Thymus (tissue), 11 donors: ENCODE measurements at regions not wholly inside any gene's neighbourhood (a gene's known extent, or its start where the extent isn't known, plus 50 kb on each side); places are given as distances from the start of the nearest gene placed in this dataset.

Experiments
- DNase-seq, 9 donors: peaks; one replicate each; pipeline ENCODE4 v3.0.0-alpha.2; 2013; ENCODE audit warnings: low spot score in 9 of 9, low read depth in 6 of 9, missing footprints in 1 of 9
- H3K27ac ChIP-seq, 2 donors: one replicate each; pipeline ENCODE4 v1.5.1; 2013; ENCODE audit warnings: control low read depth in 1 of 2, low read depth in 1 of 2, low read length in 1 of 2, mild to moderate bottlenecking in 1 of 2, moderate library complexity in 1 of 2
- H3K27me3 ChIP-seq, 2 donors: one replicate each; pipeline ENCODE4 v1.5.1; 2013; ENCODE audit warnings: low read length in 1 of 2; ENCODE audit not compliant: control insufficient read depth in 2 of 2, insufficient read depth in 1 of 2
- H3K36me3 ChIP-seq, 2 donors: one replicate each; pipeline ENCODE4 v1.5.1; 2013; ENCODE audit warnings: low read length in 1 of 2, mild to moderate bottlenecking in 1 of 2, moderate library complexity in 1 of 2; ENCODE audit not compliant: control insufficient read depth in 2 of 2, insufficient read depth in 2 of 2
- H3K4me1 ChIP-seq, 2 donors: one replicate each; pipeline ENCODE4 v1.5.1; 2013; ENCODE audit warnings: low read length in 2 of 2; ENCODE audit not compliant: control insufficient read depth in 2 of 2, insufficient read depth in 2 of 2
- H3K4me3 ChIP-seq, 2 donors: one replicate each; pipeline ENCODE4 v1.5.1; 2013; ENCODE audit warnings: low read length in 2 of 2, control low read depth in 1 of 2, mild to moderate bottlenecking in 1 of 2
- H3K9me3 ChIP-seq, 2 donors: one replicate each; pipeline ENCODE4 v1.5.1; 2013; ENCODE audit warnings: low read length in 1 of 2, mild to moderate bottlenecking in 1 of 2; ENCODE audit not compliant: control insufficient read depth in 2 of 2, insufficient read depth in 1 of 2
- WGBS: extraction: QIAGEN DNeasy Blood & Tissue Kit; methylation state at CpG from one replicate; pipeline ENCODE4 v1.1.7; 2013; 5-methylcytosine and 5-hydroxymethylcytosine counted together
- donor health status: healthy.

DNA sequence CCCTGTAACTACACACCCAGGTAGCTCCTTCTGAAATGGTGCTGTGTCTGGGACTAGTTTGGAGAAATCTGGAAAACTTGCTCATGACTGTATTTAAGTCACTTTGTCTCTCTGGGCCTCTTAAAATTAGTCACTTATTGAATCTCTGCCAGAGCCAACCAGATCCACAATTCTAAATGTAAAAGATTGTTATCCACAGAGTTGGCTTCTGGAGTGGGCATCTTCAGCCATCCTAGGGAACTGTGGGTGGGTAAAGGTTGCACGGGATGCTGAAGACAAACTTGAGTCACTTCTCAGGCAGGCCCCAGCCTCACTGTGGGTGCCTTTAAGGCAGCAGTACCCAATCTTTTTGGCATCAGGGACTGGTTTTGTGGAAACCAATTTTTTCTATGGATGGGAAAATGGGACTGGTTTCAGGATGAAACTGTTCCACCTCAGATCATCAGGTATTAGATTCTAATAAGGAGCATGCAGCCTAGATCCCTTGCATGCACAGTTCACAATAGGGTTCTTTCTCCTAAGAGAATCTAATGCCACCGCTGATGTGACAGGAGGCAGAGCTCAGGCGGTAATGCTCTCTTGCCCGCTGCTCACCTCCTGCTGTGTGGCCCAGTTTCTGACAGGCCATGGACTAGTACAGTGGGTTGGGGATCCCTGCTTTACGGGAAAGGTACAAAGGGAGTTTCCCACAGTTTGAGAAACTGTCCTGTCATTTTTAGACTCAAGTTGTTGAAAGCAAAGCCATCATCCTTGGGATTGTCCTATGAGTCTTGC lies 98.3 kb upstream of the SPRED2 start:
- Histone ChIP-seq H3K9me3 (no peaks in the 10 kb centered on the region), H3K4me1 (no peaks in the 10 kb centered on the region), H3K27me3 (no peaks in the 10 kb centered on the region), H3K4me3 (no peak overlapping the region), H3K36me3 (no peaks in the 10 kb centered on the region), H3K27ac (no peak overlapping the region)
- DNase-seq, result no peak
- WGBS, result 98% methylated on average over 5 of the region's 5 CpGs

DNA sequence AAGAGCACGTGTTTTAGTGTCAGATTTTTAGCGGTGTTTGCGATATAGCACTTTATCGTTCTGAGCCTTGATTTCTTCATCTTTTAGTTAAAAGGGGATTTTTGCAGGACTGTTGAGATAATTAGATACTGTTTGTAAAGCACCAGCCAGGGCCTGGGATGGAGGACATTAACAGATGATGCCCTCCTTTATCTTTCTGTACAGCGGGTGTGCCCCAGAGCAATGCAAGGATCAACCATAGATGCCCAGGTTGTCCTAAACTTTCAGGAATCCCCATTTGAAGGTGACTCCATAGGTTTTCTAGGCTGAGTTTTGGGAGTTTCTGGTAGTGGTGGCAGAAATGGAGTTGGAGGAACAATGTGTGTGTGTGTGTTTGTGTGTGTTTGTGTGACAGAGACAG lies 97.0 kb upstream of the SPRED2 start:
- Histone ChIP-seq H3K27me3 (no peaks in the 10 kb centered on the region), H3K27ac (no peak overlapping the region), H3K36me3 (no peaks in the 10 kb centered on the region), H3K4me1 (no peaks in the 10 kb centered on the region), H3K9me3 (no peaks in the 10 kb centered on the region), H3K4me3 (no peak overlapping the region)
- DNase-seq, result no peak
- 98% methylated on average over 5 of the region's 5 CpGs for WGBS

DNA sequence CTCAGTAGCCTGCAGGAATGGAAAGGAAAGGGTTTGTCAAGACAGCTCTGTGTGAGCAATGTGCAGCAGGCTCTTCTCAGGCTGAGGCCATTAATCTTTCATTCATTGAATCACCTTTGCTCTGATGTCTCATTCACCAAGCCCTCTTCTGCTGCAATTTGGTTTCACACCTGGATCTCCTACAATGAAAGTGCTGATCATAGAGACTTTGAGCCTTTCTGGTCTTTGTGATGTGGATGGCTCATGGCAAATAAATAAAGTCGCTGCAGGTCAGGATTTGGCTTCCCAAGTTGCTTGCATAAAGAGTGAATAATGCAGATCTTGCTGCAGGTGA lies 95.8 kb upstream of the SPRED2 start:
- Histone ChIP-seq H3K36me3 (no peaks in the 10 kb centered on the region), H3K27me3 (no peaks in the 10 kb centered on the region), H3K9me3 (no peaks in the 10 kb centered on the region), H3K27ac (no peak overlapping the region), H3K4me1 (no peaks in the 10 kb centered on the region), H3K4me3 (no peak overlapping the region)
- WGBS, result 97% methylated on average over 1 of the region's 1 CpG
- DNase-seq, result no peak

DNA sequence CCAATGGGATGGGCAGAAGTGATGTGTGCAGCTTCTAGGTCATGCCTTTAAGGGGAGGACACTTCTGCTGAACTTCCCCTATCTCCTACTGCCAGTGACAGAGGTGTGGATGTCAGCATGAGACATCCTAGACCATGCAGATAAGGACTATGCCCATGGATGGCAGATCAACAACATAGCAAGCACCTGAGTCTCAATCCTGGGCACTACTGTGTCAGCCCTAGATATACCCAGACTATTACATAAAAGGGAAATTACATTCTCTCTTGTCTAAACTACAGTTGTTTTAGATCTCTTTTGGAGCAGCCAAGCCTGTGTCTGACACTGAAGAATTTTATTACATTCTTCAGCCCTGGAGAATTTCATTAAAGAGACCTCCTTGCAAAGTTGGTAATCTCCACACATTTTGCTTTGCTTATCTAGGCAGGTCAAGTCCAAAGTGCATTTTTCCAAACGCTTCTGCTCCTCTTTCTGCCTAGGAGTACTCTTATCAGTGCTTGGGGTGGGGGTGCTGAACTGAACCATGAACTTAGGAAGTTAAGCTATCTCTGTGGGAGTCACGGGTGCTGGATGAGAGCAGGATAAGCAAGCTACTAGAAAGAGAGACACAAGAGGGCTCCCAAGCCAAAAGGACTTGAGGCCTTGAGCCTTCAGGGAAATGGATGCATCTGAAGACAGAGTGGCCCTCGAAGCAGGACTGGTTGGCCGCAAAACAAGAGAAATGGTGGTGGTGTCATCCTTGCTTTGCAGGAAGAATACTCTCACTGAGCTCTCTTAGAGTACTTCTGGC lies 95.2 kb upstream of the SPRED2 start:
- no peak for DNase-seq
- Histone ChIP-seq H3K27ac (no peak overlapping the region), H3K4me1 (no peaks in the 10 kb centered on the region), H3K36me3 (no peaks in the 10 kb centered on the region), H3K4me3 (no peak overlapping the region), H3K9me3 (no peaks in the 10 kb centered on the region), H3K27me3 (no peaks in the 10 kb centered on the region)
- WGBS, result 73% methylated on average over 4 of the region's 4 CpGs

DNA sequence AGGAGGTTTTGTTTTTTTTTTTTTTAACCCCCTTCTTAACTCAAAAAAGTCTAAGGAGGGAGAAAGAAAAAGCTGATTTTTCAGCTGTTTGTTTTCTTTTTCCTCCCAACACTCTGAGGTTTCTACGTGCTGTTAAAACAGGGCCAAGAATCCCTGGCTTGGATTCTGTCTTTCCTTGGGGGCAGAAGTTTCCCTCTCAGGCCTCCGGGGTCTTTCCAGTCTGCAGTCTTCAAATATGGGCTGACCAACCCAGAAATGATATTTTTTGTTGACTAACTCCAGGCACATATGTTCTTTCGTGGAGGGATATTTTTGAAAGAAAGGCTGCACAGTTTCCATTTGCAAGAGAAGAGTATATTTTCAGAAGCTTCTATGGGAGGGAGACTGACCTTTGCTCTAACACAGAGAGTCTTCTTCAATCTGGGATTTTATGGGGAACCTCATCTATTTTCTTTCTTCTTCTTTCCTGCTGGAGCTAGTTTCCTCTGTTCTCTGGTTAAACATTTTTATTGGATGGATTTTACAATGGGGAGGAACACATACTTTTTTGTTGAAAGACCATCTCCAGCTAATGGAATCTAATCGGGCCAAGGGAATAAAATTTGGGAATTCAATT lies 93.3 kb upstream of the SPRED2 start:
- 95% methylated on average over 4 of the region's 4 CpGs for WGBS
- Histone ChIP-seq H3K27me3 (no peaks in the 10 kb centered on the region), H3K9me3 (no peaks in the 10 kb centered on the region), H3K4me1 (no peaks in the 10 kb centered on the region), H3K4me3 (no peak overlapping the region), H3K27ac (no peak overlapping the region), H3K36me3 (no peaks in the 10 kb centered on the region)
- DNase-seq, result no peak

DNA sequence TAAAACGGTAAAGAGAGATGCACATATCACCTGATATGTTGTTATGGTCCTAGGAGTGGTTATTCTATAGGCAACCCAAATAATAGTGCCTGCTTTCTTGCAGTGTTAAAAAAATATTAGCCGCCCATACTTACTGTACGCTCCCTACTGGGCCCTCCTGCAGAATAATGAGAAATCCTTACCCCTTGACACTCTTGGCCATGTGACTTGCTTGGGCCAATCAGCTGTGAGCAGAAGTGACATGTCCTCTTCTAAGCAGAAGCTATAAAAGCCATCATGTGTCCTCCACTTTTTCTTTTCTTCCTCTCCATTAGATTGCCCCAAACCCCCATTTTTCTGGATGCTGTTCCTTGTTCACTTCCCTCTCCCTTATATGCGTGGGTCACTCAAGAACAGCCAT lies 90.5 kb upstream of the SPRED2 start:
- 99% methylated on average over 4 of the region's 4 CpGs for WGBS
- H3K9me3 ChIP-seq, result no peaks in the 10 kb centered on the region
- H3K4me1 ChIP-seq, result no peaks in the 10 kb centered on the region
- H3K4me3 ChIP-seq, result no peak overlapping the region
- no peaks in the 10 kb centered on the region for H3K36me3 ChIP-seq
- no peaks in the 10 kb centered on the region for H3K27me3 ChIP-seq
- DNase-seq, result no peak
- H3K27ac ChIP-seq, result no peak overlapping the region

DNA sequence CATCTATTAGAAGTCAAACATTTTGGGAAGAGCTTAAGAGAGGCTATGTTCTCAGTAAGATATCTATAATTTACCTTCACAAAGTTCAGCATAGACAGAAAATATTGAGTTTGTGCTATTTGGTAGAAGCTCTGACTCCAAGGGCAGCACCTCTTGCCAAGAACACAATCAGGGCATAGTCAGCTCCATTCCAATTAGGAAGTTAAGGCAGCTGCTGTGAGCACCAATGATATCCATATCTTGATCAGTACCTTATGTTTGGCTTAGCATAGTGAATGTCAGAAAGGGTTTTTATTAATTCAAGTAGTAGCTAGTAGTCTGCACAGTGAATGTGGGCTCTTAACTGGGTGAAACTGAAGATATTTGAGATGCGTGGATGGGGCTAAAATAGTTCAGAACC lies 86.4 kb upstream of the SPRED2 start:
- H3K27me3 ChIP-seq, result no peaks in the 10 kb centered on the region
- no peaks in the 10 kb centered on the region for H3K9me3 ChIP-seq
- no peaks in the 10 kb centered on the region for H3K36me3 ChIP-seq
- DNase-seq, result no peak
- no peak overlapping the region for H3K4me3 ChIP-seq
- no peaks in the 10 kb centered on the region for H3K4me1 ChIP-seq
- H3K27ac ChIP-seq, result no peak overlapping the region
- WGBS, result 97% methylated on average over 1 of the region's 1 CpG

DNA sequence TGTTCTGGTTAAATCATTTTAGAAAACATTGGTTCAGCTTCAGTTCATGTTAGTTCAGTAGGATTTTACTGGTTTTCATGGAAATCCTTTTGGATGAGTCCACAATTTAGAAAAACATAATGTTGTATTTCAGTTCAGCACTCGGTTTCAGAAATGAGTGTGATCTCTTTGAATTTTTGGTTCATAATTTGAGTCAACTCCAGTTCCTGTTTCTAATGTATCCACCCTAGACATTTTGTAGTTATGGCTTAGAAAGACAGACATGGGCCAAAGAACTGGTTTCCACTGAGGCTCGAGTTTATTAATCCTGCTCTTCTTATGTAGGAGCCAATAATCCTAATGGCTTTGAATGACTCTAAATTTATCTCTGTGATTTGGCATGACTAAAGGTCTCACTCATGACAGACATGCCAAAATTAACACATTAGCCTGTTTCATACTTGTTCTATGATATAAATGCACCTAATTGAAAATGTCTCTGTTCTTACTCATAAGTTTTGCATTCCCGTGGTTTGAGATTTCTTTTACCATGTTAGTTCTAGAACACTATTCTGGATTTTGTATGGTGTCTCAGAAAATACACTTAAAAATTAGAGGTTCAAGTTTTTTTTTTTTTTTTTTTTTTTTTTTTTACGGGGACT lies 82.3 kb upstream of the SPRED2 start:
- Histone ChIP-seq H3K4me1 (no peaks in the 10 kb centered on the region), H3K4me3 (no peak overlapping the region), H3K9me3 (no peaks in the 10 kb centered on the region), H3K27me3 (no peaks in the 10 kb centered on the region), H3K27ac (no peak overlapping the region), H3K36me3 (no peaks in the 10 kb centered on the region)
- WGBS, result 96% methylated on average over 4 of the region's 4 CpGs
- no peak for DNase-seq

DNA sequence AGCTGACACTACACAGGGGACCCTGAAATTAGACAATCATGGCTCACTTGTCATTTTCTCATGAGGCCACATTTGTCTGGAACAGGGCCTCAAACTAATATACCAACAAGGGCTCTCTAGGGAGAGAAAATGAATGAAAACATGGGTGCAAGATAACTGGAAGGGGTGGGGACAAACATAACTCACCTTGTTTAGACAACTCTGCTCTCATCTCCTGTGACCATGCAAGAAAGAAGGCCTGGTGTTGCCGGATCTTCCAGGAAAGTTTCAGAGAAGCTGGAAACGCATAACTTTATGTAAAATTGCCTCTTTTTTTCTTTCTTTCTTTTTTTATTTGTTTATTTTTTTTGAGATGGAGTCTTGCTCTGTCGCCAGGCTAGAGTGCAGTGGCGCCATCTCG lies 80.4 kb upstream of the SPRED2 start:
- Histone ChIP-seq H3K27ac (no peak overlapping the region), H3K9me3 (no peaks in the 10 kb centered on the region), H3K4me3 (no peak overlapping the region), H3K36me3 (no peaks in the 10 kb centered on the region), H3K27me3 (no peaks in the 10 kb centered on the region), H3K4me1 (no peaks in the 10 kb centered on the region)
- DNase-seq, result no peak
- WGBS, result 85% methylated on average over 5 of the region's 5 CpGs
